ENCODE measurements at regions not wholly inside any gene's neighbourhood (a gene's known extent, or its start where the extent isn't known, plus 50 kb on each side); places are given as distances from the start of the nearest gene placed in this dataset.
"Not testable (repeated sequence)": the region's sequence is repeated elsewhere in the genome, so short reads cannot be mapped to it uniquely, and the experiment has no call there.

GRCh38 chr3:191682961-191683360 is 222.0 kb downstream of the PYDC2 start:
- TF ChIP-seq POLR2A (IDR thresholded peaks at IDR 0.05; ENCODE audit: low read depth) (no peak), EP300 (IDR thresholded peaks at IDR 0.05) (no peak), POLR2AphosphoS5 (IDR thresholded peaks at IDR 0.05) (no peak)
- TF ChIP-seq, protein P1, sequence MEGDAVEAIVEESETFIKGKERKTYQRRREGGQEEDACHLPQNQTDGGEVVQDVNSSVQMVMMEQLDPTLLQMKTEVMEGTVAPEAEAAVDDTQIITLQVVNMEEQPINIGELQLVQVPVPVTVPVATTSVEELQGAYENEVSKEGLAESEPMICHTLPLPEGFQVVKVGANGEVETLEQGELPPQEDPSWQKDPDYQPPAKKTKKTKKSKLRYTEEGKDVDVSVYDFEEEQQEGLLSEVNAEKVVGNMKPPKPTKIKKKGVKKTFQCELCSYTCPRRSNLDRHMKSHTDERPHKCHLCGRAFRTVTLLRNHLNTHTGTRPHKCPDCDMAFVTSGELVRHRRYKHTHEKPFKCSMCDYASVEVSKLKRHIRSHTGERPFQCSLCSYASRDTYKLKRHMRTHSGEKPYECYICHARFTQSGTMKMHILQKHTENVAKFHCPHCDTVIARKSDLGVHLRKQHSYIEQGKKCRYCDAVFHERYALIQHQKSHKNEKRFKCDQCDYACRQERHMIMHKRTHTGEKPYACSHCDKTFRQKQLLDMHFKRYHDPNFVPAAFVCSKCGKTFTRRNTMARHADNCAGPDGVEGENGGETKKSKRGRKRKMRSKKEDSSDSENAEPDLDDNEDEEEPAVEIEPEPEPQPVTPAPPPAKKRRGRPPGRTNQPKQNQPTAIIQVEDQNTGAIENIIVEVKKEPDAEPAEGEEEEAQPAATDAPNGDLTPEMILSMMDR (IDR thresholded peaks at IDR 0.05) = no peak
- H3K4me3 ChIP-seq = no peak overlapping the region
- no peak for DNase-seq (ENCODE audit: extremely low spot score)
- no peaks in the 10 kb centered on the region for H3K4me1 ChIP-seq
- no peaks in the 10 kb centered on the region for H3K9me3 ChIP-seq
- H3K36me3 ChIP-seq = no peaks in the 10 kb centered on the region
- no peaks in the 10 kb centered on the region for H3K27me3 ChIP-seq
- no peak overlapping the region for H3K27ac ChIP-seq (replicated peaks in 1 of 4)
- intact Hi-C loops (cut with DNase I) = no loop called here
- WGBS = 61% methylated on average over 5 of the region's 5 CpGs

GRCh38 chr3:191686626-191687025 is 225.7 kb downstream of the PYDC2 start:
- no peak for DNase-seq (ENCODE audit: extremely low spot score)
- Histone ChIP-seq H3K36me3 (no peaks in the 10 kb centered on the region), H3K4me1 (no peaks in the 10 kb centered on the region), H3K4me3 (no peak overlapping the region), H3K27me3 (no peaks in the 10 kb centered on the region), H3K27ac (replicated peaks in 1 of 4) (no peak overlapping the region), H3K9me3 (no peaks in the 10 kb centered on the region)
- intact Hi-C loops (cut with DNase I) = no loop called here
- TF ChIP-seq, protein P1 (IDR thresholded peaks at IDR 0.05) = no peak
- TF ChIP-seq POLR2AphosphoS5 (IDR thresholded peaks at IDR 0.05) (no peak), EP300 (IDR thresholded peaks at IDR 0.05) (no peak), POLR2A (IDR thresholded peaks at IDR 0.05; ENCODE audit: low read depth) (no peak)

DNA sequence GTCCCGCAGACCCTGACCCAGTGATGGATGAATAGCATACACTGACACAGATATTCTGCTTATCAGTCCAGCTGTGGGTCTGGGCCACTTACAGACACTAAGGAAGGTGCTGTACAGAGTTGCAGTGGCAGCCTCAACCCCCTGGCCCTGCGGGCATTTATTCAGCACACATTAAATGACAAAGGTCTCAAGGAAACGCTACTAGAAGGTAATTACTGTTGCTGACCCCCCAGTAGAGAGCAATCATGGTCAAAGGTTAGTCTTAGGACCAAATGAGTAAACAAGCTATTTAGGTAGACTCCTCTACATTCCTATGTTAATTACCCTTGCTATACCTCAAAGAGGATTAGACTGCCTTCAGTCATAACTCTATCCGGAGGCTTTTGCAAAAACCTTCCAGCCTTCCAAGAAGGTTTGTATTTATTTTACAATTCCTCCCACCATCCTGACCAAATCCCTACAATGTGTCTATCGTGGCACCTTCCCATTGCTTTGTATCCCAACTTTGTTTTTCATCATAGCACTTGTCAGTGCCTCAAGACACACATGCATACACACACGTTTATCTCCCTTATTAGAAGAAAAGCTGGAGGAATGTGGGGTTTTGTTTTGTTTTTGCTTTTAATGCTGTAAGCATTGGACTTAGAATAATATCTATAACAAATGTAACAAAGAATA is 227.9 kb downstream of the PYDC2 start:
- intact Hi-C loops (cut with DNase I) = no loop called here
- WGBS = 51% methylated on average over 6 of the region's 6 CpGs
- TF ChIP-seq EP300 (IDR thresholded peaks at IDR 0.05) (no peak), POLR2A (IDR thresholded peaks at IDR 0.05; ENCODE audit: low read depth) (no peak), POLR2AphosphoS5 (IDR thresholded peaks at IDR 0.05) (no peak)
- TF ChIP-seq, protein P1 (IDR thresholded peaks at IDR 0.05) = no peak

DNA sequence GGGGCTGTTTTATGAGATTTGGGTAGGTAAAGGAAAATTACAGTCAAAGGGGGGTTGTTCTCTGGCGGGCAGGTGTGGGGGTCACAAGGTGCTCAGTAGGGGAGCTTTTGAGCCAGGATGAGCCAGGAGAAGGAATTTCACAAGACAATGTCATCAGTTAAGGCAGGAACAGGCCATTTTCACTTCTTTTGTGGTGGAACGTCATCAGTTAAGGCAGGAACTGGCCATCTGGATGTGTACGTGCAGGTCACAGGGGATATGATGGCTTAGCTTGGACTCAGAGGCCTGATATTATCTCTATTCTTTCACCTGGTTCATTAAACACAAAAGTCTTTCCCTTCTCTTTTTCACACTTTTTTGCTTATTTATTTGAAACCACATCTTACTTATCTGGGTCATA is 230.2 kb downstream of the PYDC2 start:
- H3K4me3 ChIP-seq; H3K27ac ChIP-seq (replicated peaks in 1 of 4); H3K36me3 ChIP-seq; H3K4me1 ChIP-seq; DNase-seq (ENCODE audit: extremely low spot score); H3K27me3 ChIP-seq; H3K9me3 ChIP-seq; intact Hi-C loops (cut with DNase I): not testable (repeated sequence)
- 68% methylated on average over 3 of the region's 3 CpGs for WGBS

More for the DNA sequence above, 227.9 kb downstream of the PYDC2 start:
- Histone ChIP-seq H3K36me3 (no peaks in the 10 kb centered on the region), H3K4me3 (no peak overlapping the region), H3K27me3 (no peaks in the 10 kb centered on the region), H3K4me1 (no peaks in the 10 kb centered on the region), H3K27ac (replicated peaks in 1 of 4) (no peak overlapping the region), H3K9me3 (no peaks in the 10 kb centered on the region)
- DNase-seq (ENCODE audit: extremely low spot score) = no peak

- intact Hi-C loops (cut with DNase I) = no loop called here
- Histone ChIP-seq H3K36me3 (no peaks in the 10 kb centered on the region), H3K4me1 (no peaks in the 10 kb centered on the region), H3K4me3 (no peak overlapping the region), H3K9me3 (no peaks in the 10 kb centered on the region), H3K27ac (replicated peaks in 1 of 4) (no peak overlapping the region), H3K27me3 (no peaks in the 10 kb centered on the region)
- TF ChIP-seq, protein P1 (IDR thresholded peaks at IDR 0.05) = no peak
- no peak for TF ChIP-seq POLR2AphosphoS5 (IDR thresholded peaks at IDR 0.05)
- TF ChIP-seq POLR2A (IDR thresholded peaks at IDR 0.05; ENCODE audit: low read depth) = no peak
- no peak for TF ChIP-seq EP300 (IDR thresholded peaks at IDR 0.05)
- 64% methylated on average over 7 of the region's 7 CpGs for WGBS
- no peak for DNase-seq (ENCODE audit: extremely low spot score)
Observed at GRCh38 chr3:191695131-191695814, 234.3 kb downstream of the PYDC2 start.

Measured in esophagus muscularis mucosa (tissue), 4 donors.